Activated T-helper 1 cell treated with Interleukin-2 at 50 U/mL for 16 hours (primary cell): ENCODE measurements at regions not wholly inside any gene's neighbourhood (a gene's known extent, or its start where the extent isn't known, plus 50 kb on each side); places are given as distances from the start of the nearest gene placed in this dataset.

Source experiments
- DNase-seq: peaks from one replicate; pipeline ENCODE4 v3.0.0-alpha.2; 2020; ENCODE audit warnings: low read depth

DNA sequence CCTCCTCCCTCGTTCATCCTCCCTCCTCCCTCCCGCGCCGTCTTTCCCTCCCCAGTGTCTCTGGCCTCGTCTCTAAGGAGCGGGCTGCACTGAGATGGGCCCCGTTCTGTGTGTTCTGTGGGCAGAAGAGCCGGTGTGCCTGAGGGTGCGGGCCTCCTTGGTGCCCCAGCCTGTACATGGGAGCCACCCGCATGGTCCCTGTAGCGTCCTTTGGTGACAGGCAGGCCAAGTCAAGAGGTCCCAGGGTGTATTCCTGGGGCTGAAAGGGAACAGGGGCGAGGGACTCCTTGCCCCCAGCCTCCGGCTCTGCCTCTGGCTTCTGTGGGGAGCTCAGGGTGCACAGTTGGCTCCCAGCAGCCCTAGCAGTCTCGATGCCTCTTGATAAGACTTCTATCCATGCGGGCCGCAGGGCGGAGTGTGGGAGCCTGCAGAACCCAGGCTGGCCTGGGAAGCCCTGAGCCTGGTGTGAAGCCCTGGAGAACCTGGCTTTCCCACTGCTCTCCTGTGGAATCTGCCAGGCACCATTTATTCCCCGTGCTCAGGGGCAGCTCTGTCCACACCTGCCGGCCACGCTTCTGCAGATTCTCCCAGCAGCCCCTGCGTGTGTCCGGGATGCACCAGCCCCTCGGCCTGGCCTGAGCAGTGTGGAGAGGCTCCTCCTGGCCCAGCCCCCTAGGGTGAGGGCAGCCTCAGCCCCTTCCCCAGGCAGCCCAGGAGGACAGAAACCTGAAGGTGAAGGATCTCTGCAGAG is 181.3 kb downstream of the KIF26A start:
- no peak for DNase-seq

DNA sequence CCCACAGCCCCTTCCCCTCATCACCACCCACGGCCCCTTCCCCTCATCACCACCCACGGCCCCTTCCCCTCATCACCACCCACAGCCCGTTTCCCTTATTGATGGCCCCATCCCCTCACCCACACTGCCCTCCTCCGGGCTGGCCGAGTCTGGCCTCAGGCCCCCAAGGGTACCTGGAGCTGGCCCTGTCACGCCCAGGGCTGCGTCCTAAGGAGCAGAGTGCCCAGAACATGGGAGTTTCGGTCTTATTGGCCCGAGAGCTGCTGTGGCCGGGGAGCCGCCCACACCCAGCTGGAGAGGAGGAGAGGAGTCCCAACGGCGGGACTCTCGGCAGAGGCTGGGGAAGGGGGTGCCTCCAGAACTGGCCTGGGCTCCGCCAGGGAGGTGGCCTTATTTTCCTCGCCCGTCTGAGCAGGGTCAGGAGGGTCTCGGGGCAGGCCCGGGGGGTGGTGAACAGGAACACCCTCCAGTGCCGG is 182.3 kb downstream of the KIF26A start:
- no peak for DNase-seq

DNA sequence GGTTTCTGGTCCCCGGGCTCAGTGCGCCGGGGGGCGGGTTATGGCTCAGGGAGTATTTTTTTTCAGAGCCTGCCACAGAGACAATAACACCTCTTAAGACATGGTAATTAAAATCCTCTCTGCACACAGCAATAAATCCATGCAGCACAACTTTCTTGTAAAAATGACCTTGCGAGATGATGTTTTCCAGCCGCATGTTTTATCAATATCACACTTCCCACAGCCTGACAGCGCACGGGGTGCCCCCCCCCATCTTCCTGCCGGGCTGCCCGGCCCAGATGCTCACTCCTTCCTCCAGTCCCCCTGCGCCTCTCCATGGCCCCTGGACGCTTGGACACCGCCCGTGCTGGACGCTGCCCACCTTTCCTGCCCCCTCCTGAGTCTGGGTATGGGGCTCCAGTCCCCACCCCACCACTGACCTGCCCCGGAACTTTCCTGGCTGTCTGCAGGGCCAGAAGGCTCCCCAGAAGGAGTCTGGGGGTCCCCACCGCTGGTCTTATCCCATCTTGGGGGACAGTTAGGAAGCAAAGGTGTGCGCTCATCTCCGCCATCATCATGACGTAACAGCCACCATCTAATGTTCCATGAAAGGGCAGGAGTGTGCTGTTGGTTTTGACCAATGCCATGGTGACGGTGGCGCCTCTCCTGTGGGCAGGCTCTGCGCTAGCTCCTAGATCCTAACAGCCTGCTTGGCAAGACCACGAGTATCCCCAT is 182.9 kb downstream of the KIF26A start:
- DNase-seq = no peak

DNA sequence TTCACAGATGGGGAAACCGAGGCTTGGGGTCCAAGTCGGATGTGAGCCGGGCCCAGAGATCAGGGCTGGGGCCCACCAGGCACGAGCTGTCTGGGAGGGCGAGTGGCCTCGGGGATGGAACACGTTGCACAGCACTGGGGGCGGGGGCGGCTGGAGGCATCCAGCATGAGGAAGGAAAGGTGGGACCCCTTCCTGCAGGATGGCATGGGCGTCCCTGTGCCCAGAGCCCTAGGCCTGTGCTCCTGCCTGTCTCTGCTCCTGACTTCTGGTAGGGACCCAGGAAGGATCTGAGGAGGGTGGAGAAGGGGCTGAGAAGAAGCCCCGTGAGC is 183.4 kb downstream of the KIF26A start:
- DNase-seq = no peak

DNA sequence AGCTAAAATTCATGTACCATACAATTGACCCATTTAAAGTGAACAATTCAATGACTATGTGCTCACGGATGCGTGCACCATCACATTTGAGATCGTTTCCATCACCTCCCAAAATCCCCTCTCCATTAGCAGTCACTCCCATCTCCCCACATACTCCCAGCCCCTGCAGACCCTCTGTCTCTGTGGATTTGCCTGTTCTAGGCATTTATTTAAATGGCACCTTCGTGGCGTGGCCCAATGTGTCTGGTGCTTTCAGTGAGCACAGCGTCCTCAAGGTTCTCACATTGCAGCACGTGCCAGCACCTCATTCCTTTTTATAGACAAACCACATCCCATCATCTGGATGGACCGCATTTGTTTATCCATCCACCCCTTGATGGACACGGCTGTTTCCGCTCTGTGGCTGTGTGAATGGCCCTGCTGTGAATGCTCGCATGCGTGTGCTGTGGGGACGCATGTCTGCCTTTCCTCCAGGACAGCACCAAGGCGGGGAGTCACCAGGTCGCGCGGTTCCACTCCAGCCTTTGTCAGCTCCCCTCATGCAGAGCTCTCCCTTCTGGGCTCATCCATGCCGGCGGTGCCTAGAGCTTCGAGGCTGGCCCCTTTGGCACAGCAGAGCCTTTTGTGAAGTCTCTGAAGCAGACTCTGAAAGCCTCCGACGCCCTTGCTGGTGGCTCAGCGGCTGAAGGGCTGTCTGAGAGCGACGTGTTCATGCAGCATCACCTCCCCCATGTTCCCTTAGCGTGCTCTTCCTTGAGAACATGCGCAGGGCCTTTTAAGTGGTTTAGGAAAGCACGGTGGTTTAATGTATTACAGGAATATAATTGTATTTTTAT is 184.4 kb downstream of the KIF26A start:
- DNase-seq = no peak

DNA sequence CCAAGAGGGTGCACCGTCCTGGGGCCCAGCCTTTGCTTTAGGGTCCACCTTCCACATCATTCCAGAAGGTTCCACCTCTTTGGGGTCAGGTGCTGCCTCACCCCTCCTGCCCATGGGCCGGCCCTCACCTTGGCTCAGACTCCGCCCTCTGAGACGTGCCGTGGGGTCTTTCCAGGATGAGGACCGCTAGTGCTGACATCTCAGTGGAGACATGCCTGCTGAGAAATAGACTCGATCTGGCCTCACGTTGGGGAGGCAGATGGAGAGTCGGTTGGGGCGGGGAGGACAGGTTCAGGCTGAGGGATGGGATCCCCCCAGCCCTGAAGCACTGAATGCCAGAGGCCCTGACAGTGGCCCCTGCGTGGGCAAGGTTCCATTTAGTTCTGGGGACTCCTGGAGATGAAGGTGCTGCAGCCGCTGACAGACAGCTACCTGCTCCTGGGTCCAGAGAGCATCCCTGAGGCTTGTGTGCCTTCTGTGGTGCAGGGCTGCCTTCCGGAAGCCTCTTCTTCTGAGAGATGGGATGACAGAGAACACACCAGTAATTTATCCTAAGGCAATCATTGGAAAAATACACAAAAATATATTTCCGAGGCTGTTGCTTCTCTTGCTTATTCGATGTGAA is 185.3 kb downstream of the KIF26A start:
- no peak for DNase-seq

DNA sequence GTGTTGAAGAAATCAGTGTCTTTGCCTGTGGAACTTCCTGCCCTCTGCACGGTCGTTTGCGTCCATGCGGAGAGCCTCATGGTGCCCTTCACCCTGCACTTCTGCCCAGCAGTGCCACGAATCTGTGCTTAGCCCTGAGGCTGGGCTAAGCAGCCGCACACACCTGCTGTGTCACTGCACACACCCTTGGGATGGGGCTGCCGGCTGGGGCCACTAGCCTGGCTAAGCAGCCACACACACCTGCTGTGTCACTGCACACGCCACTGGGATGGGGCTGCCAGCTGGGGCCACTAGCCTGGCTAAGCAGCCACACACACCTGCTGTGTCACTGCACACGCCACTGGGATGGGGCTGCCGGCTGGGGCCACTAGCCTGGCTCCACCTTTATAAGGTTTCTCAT is 188.5 kb downstream of the KIF26A start:
- no peak for DNase-seq

DNA sequence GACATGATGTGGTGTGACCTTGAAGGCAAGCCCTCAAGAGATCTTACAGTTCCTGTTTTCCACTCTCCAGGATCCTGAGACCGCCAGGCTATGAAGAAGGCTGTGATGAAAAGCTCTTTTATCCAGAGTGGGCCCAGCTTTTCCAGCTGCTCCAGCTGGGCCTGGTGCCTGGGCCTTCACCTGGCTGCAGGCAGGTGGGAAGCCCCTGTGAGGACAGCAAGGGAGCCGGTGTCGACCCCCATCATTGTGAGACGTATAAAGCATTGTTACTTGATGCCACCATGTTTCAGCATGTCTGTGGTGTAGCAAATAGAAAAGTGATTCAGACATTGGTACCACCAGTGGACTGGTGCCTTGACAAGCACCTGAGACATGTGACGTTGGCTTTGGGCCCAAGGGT is 190.2 kb downstream of the KIF26A start:
- no peak for DNase-seq

DNA sequence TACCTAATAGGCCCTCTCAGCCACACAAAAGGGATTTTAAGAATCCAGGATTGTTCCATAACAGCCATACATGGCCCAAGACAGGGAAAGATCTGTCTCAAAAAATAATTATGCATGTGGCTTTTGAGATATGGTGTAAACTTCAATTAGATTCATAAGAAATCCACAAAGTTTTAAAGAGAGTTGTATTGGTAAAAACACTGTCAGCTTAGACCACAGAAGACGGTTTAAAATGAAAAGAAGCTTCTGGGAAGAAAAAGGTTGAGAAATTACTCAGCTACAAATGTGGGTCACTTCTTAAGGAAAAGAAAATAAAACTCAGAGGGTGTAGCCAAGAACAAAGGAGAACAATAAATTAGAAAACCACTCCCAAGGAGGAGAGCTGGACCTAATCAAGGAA is 191.4 kb downstream of the KIF26A start:
- DNase-seq = no peak

DNA sequence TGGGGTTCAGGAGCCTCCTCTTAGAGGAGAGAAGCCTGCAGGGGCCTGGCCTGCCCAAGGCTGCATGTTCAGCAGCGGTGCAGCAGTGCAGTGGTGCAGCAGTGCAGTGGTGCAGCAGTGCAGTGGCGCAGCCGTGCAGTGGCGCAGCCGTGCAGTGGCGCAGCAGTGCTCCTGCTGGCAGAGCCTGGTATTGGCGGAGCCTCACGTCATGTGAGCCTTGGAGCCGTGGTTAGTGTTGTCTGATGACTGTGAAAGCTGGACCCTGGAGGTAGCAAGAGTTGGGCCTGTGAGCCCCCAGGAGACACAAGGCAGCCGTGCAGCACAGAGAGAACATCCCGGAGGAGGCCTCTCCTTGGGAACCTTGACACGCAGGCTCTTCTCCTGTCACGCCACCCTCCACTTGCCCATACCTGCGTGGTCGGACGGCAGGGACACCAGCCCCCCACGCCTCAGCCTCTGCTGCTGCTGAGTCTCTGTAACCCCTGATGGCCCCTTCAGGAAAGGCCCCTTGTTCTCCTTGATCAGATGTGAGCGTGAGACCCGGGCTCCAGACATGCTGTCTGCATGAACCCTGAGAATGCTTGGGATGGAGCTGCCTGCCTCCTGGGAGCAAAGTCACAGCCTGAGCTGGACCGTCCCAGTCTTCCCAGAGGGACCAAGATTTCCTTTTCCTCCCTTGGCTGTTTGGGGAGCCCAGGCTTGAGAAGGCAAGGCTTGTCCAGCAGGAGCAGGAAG is 193.7 kb downstream of the KIF26A start:
- DNase-seq = no peak

DNA sequence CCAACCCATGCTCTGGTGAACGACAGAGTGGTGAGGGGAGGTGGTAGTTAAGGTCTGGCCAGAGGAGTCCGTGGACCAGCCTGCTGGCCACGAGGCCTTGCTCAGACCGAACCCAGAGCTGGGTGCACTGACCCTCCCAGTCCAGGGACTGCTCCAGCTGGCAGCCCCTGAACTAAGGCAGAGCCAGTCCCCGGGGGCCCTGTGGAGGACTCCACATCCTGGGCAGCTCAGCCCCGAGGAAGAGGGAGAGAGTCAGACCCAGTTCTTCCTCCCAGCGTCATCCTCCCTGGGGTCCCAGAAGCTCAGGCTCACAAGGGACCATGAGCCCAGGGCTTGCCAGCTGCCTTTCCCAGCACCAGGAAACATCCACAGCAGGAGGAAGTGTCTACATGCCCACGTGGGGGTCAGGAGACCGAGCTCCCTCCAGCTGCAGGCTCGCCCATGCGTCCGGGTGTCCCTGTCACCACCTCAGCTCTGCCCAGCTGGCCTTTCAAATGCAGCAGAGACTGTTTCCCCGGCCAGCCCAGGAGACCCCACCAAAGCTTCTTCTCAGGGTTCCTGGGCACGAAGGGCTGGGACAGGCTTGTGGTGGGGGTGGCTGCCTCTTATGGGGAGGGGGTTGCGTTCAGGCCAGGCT is 194.4 kb downstream of the KIF26A start:
- DNase-seq = no peak

DNA sequence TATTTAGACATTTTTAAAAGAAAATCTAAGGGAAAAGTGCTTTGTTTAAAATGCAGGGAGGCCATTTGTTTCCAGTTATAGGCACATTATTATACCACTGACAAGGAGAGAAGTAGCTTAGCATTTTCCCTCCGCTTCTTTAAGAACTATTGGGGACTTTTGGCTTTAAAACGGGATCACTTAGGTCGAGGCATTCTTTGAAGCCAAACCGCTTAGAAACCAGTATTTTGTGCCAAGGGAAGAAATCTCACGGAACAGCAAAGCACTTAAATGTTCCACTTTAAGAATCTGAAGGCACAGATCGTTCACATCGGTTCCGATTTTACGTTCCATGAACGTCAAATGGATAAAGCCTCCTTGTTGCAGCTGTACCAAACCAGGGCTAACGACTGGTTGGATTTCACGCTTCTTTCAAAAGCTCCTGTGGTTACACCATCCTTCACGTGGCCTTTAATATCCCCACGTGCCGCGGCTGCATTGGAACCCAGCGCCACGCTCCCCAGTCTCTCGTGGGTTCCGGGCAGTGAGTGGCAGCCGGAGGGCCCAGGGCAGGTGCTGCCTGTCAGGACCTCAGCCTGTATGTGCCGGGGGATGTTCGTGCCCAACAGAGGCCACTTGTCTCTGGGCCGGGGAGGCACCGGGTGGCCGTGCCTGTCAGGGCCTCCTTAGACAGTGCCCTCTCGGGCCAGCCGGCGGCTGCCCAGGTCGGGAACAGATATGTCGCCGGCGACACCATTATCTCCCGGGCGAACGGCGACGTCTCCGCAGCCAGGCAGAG is 195.4 kb downstream of the KIF26A start:
- DNase-seq = no peak

DNA sequence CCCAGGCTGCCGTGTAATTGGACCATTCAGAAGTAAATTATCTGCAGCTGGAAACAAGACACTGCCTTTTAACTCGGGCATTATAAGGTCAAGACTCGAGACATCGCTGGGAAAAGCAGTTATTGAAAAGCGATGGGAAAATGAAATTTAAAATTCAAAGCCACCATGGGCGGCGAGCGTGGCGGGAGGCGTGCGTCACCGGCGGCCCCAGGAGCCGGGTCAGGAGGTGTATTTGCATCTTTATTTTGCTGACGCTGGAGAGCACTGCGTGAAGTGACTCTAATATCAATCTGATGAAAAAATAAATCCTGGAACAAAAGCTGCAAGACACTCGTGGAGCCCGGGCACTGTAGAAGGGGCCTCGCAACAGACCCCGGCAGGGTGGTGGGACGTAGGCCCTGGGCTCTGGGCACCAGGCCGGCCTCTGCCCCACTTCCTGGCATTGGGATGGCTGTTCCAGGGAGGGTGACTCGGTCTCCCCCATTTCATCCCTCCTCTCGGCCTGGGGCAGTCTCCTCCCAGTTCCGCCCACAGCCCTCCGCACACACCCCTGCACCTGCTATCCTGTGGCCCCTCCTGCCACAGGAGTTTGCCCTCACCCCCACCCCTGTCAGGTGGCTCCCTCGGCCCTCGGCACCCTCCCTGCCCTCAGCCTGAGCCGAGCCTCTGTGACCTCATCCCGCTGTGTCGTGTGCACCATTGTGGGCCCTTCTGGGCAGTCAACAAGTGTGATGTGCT is 196.2 kb downstream of the KIF26A start:
- no peak for DNase-seq

DNA sequence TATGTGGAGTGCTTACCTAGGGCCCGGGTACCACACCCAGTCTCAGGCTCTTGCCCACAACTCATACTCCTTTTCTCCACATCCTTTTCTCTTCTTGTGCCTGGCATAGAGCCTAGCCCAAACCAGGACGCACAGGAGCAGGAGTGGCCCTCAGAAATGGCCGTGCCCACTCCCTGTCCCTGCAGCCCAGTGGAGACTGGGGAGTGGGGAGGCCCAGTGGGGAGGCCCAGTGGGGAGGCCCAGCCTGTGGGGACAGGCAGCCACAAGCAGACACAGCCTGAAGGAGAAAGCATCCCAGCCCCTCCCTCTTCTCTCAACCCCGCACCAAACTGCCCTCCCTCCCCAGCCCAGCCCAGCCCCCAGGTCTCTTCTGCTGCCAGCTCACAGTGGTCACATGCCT is 196.8 kb downstream of the KIF26A start:
- no peak for DNase-seq

DNA sequence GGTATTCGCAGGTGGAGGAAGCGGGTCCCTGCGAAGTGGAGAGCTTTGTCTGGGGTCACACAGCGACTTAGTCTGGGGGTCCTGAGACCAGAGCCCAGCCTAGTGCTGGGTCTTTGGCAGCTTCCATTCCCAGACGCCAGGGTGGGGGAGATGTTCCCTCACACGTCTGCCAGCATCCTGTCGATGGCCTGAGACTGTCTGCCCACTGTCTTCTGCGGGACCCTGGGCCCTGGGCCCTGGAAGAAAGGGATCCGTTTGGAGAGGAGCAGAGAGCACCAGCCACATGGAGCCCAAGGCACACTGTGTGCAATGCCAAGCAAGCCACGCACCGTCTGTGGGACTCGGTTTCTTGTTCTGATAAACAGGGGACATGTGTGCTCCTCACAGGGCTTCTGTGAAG is 197.2 kb downstream of the KIF26A start:
- no peak for DNase-seq

DNA sequence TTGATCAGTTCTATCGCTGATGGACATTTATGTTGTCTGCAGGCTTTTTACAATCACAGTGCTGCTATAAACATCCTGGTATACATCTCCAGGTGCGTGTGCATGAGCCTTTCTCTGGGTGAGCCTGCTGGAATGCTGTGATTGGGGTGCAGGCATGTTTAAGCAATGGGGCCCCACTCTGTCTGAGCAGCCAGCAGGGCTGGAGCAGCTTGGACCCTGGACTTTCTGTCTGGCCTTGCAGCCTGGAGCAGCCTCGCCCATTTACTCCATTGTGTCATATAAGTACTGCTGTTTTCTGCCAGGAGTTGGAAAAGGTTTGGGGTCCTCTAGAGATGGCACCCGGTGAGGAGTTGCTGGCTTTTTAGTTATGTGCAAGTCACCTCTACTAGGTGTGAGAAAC is 199.0 kb downstream of the KIF26A start:
- no peak for DNase-seq

DNA sequence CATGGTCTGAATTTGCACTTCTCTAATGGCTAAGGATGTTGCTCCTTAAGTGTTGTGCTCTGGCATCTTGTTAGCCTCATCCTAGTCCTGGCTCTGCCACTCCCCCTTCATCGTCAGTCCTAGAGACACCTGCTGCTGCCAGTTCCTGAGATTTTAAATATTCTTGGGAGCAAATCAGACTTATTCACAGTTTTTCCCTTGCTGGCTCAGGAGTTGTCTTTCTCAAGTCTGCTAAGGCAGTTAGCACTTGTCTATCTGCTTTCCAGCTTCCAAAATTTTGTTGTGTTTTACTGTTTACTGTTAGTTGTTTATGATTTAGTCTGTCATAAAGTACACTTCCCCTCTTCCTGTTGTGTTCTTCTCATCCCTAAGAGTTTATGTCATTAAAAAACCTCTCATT is 201.0 kb downstream of the KIF26A start:
- no peak for DNase-seq

DNA sequence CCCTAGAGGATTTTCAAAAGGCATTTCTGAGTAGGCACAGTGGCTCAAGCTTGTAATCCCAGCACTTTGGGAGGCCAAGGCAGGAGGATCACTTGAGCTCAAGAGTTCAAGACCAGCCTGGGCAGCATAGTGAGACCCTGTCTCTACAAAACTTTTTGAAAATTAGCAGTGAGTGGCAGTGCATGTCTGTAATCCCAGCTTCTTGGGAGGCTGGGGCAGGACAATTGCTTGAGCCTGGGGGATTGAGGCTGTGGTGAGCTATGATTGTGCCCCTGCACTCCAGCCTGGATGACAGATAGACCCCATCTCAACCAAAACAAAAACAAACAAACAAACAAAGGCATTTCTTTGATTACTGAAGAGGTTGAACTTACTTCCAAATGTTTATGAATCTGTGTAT is 201.4 kb downstream of the KIF26A start:
- no peak for DNase-seq

DNA sequence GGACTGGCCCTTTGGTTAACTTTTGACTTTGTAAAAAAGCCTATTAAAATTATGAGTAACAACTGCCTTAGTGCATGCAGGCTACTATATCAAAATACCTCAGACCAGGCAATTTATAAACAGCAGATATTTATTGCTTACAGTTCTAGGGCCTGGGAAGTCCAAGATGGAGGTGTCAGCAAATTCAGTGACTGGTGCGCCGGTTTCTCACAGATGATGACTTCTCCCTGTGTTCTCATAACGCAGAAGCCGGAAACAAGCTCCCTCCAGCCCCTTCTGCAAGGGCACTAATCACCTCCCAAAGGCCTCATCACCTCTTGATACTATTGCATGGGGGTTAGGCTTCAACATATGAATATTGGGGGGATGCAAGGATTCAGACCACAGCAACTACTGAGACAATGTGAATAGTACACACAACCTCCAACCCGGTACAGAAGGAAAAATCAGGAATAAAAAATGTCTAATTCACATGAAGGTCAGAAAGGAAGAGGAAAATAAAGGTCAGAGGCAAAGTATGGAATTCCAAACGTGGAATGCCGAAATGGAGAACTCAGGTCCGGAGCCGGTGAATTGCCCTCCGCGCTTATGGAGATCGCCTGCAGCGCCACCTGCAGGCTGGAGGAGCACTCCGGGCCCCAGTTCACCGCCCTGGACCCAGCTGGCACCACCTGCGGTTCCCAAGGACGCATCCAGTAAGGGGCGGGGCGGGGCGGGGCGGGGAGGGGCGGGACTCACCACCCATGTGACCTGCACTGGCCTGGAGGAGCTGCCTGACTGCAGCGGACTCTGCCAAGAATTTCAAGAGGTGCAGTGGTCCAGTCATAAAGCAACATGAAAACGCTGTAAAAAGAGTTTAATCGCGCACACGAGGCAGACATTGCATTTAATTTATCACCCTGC is 203.4 kb downstream of the KIF26A start:
- DNase-seq = no peak
